K562 (cell line): ENCODE measurements at regions not wholly inside any gene's neighbourhood (a gene's known extent, or its start where the extent isn't known, plus 50 kb on each side); places are given as distances from the start of the nearest gene placed in this dataset.

Experiments used
- ATAC-seq: fragments of 200-7000 bp; cut with Tn5 transposase; 3 replicates; pipeline ENCODE4 v1.9.1; 2020; ENCODE audit warnings: moderate library complexity
- BruUV-seq: library from RNA; stranded (reverse); fragments of 400-500 nt; replicated peaks from 2 replicates; lab custom pipeline; 2021; lab: Mats Ljungman, UMichigan
- CTCF ChIA-PET: fragments of 300-600 bp; formaldehyde crosslinking; extraction: SDS; loops from one replicate; lab custom pipeline; 2021; ENCODE audit warnings: low intra/inter-chr PET ratio; lab: Yijun Ruan, JAX
- POLR2A ChIA-PET: fragments of 300-600, 350-650 bp; sonication (Branson Sonifier 250); formaldehyde crosslinking; extraction: SDS; loops from one replicate; lab custom pipeline; 2021; ENCODE audit warnings: antibody characterized with exemption, inconsistent platforms; lab: Yijun Ruan, JAX
- DNase-seq, 4 experiments: peaks; one replicate each; pipeline versions ENCODE4 v3.0.0 to v3.0.0-alpha.2; 2011 to 2018; ENCODE audit warnings: low spot score in 3 of 4, mixed read lengths in 3 of 4; ENCODE audit errors: extremely low read depth in 1 of 4
- FAIRE-seq: peaks from 2 replicates; lab custom pipeline; 2011; peaks lifted over from hg19 to GRCh38; lab: Jason Lieb, UNC
- H2AFZ ChIP-seq: 2 replicates; pipeline ENCODE4 v1.6.0; 2011; ENCODE audit warnings: low read depth, low read length, control low read depth, inconsistent platforms
- H3K27ac ChIP-seq: fragments of 200-600 bp; 3 replicates; pipeline ENCODE4 v1.8.0; 2011; ENCODE audit warnings: low read depth, mild to moderate bottlenecking, control low read depth, inconsistent platforms, low read length, moderate library complexity, mixed read lengths; ENCODE audit errors: extremely low read depth
- H3K27me3 ChIP-seq, 2 experiments: fragments of 300-600 bp in 1 of 2; 2 replicates in 1 of 2; 3 replicates in 1 of 2; pipeline versions ENCODE4 v1.6.0 to v1.8.0; 2011; ENCODE audit warnings: inconsistent platforms in 2 of 2, low read length in 2 of 2, mild to moderate bottlenecking in 1 of 2, mixed read lengths in 1 of 2, moderate library complexity in 1 of 2; ENCODE audit not compliant: control insufficient read depth in 2 of 2, insufficient read depth in 2 of 2
- H3K36me3 ChIP-seq: fragments of 300-600 bp; 3 replicates; pipeline ENCODE4 v1.8.0; 2011; ENCODE audit warnings: mild to moderate bottlenecking, low read length, inconsistent platforms; ENCODE audit not compliant: control insufficient read depth, insufficient read depth
- H3K4me1 ChIP-seq, 2 experiments: fragments of 200-600 bp in 1 of 2; replicated peaks in 1 of 2; 2 replicates in 1 of 2; 3 replicates in 1 of 2; pipeline versions ENCODE4 v1.5.1 to v1.8.0; 2011; ENCODE audit warnings: inconsistent platforms in 2 of 2, low read length in 2 of 2, mild to moderate bottlenecking in 1 of 2, mixed read lengths in 1 of 2, moderate library complexity in 1 of 2; ENCODE audit not compliant: control insufficient read depth in 2 of 2, insufficient read depth in 2 of 2
- H3K4me2 ChIP-seq: 2 replicates; pipeline ENCODE4 v1.6.1; 2011; ENCODE audit warnings: low read length, control low read depth, inconsistent platforms, mixed read lengths; ENCODE audit not compliant: insufficient read depth
- H3K4me3 ChIP-seq: fragments of 200-600 bp; sonication (generic), shearing (Covaris generic); 2 replicates; pipeline ENCODE4 v1.5.1; 2016; ENCODE audit warnings: control low read depth, inconsistent platforms
- H3K79me2 ChIP-seq: fragments of 200-600 bp; 3 replicates; pipeline ENCODE4 v1.8.0; 2011; ENCODE audit warnings: low read length, inconsistent platforms; ENCODE audit not compliant: control insufficient read depth, insufficient read depth
- H3K9ac ChIP-seq, 2 experiments: 2 replicates each; pipeline versions ENCODE4 v1.6.0 to v1.6.1; 2011; ENCODE audit warnings: low read depth in 2 of 2, low read length in 2 of 2, control low read depth in 1 of 2, inconsistent platforms in 1 of 2, mild to moderate bottlenecking in 1 of 2, mixed read lengths in 1 of 2; ENCODE audit not compliant: insufficient read depth in 1 of 2
- H3K9me1 ChIP-seq: one replicate; pipeline ENCODE4 v1.6.0; 2011; ENCODE audit warnings: inconsistent platforms, mild to moderate bottlenecking, low read length, moderate library complexity; ENCODE audit not compliant: control insufficient read depth, insufficient read depth
- H3K9me3 ChIP-seq: replicated peaks from 2 replicates; pipeline ENCODE4 v1.5.1; 2011; ENCODE audit warnings: low read depth, low read length, inconsistent platforms; ENCODE audit not compliant: control insufficient read depth, insufficient read depth
- H4K20me1 ChIP-seq: replicated peaks from 2 replicates; pipeline ENCODE4 v1.6.1; 2011; ENCODE audit warnings: low read length, inconsistent platforms, mixed read lengths; ENCODE audit not compliant: control insufficient read depth, insufficient read depth
- SIRT6 ChIP-seq: IDR thresholded peaks from one replicate; pipeline ENCODE4 v1.6.1; 2012; ENCODE audit warnings: low read depth, mild to moderate bottlenecking, control low read depth, inconsistent platforms, low read length, moderate library complexity
- SNRNP70 ChIP-seq: fragments of 200-400 bp; formaldehyde crosslinking; optimal IDR thresholded peaks from 2 replicates; pipeline ENCODE3; 2017; ENCODE audit warnings: low read depth, low read length
- ZFX ChIP-seq: sonication (generic); formaldehyde crosslinking; IDR thresholded peaks from 2 replicates; pipeline ENCODE4 v1.8.0; 2022; ENCODE audit warnings: mild to moderate bottlenecking, missing genetic modification reagents, moderate library complexity
- ZNF3 ChIP-seq: fragments of 250-450 bp; sonication (Bioruptor Pico); IDR thresholded peaks from 2 replicates; pipeline ENCODE4 v1.5.0; 2021; ENCODE audit warnings: mild to moderate bottlenecking, moderate library complexity
- ZNF445 ChIP-seq: fragments of 250-450 bp; sonication (Bioruptor Pico); IDR thresholded peaks from 2 replicates; pipeline ENCODE4 v1.4.0; 2020; ENCODE audit warnings: low read depth, mild to moderate bottlenecking, moderate library complexity
- ZNF561 ChIP-seq: fragments of 450-650 bp; formaldehyde crosslinking; conservative IDR thresholded peaks from 2 replicates; pipeline ENCODE4 v1.4.0; 2020; ENCODE audit warnings: mild to moderate bottlenecking, moderate library complexity
- ZZZ3 ChIP-seq: fragments of 450-650 bp; IDR thresholded peaks from 2 replicates; pipeline ENCODE4 v1.6.1; 2016; ENCODE audit warnings: antibody characterized with exemption, mild to moderate bottlenecking, moderate library complexity
- WGBS: fragments of 100-300 bp; shearing (Covaris generic); methylation state at CpG from one replicate; pipeline ENCODE4 v1.1.6; 2016; ENCODE audit warnings: low coverage, mixed read lengths; ENCODE audit not compliant: insufficient coverage; ENCODE audit errors: missing lambda C conversion rate; 5-methylcytosine and 5-hydroxymethylcytosine counted together
- in situ Hi-C: fragments of 300-500 bp; cut with MboI; formaldehyde crosslinking; loops from 4 replicates; pipeline ENCODE4 v1.15.0; 2018; ENCODE audit warnings: inconsistent platforms, mixed read lengths
- intact Hi-C: fragments of 100-400 bp; cut with micrococcal nuclease; formaldehyde crosslinking; loops from 2 replicates; pipeline ENCODE4 v1.14.2; 2022
- TF ChIP-seq, protein P1 (sequence below): fragments of 250-450 bp; sonication (Bioruptor Pico); IDR thresholded peaks from 2 replicates; pipeline ENCODE4 v1.5.0; 2021; ENCODE audit warnings: mild to moderate bottlenecking, moderate library complexity
- TF ChIP-seq, protein P2 (sequence below): fragments of 200-600 bp; sonication (generic); IDR thresholded peaks from one replicate; pipeline ENCODE4 v1.6.1; 2012; ENCODE audit warnings: mild to moderate bottlenecking, low read depth, low read length, inconsistent platforms

DNA sequence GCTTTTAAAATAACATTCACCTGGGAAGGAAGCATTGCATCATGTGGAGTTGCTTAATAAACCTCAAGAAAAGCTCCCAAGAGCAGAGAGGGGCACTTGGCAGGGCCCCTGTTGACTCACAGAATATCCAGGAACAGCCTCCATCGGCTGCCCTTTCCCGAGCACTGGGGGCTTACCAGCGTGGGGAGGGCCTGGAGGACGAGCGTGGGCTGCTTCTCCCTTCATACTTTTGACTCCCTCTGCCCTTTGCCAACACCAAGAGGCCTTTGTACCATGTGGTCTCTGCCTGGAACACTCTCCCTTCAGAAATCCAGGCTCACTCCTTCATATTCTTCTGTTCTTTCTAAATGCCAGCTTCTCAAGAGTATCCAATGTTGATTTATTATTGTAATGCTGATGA is 492.1 kb upstream of the TMEM132C start:
- no peak for ATAC-seq
- ChIA-PET CTCF (no interaction called here), POLR2A (no interaction called here)
- Histone ChIP-seq H3K4me1 (no peaks in the 10 kb centered on the region), H3K9me1 (no peaks in the 10 kb centered on the region), H3K27me3 (no peaks in the 10 kb centered on the region), H3K4me2 (no peak overlapping the region), H3K79me2 (no peaks in the 10 kb centered on the region), H3K9me3 (no peaks in the 10 kb centered on the region; the same call in 1 of the 2 replicates), H3K9ac (no peak overlapping the region), H3K4me3 (no peak overlapping the region), H4K20me1 (no peaks in the 10 kb centered on the region), H3K27ac (no peak overlapping the region), H3K36me3 (no peaks in the 10 kb centered on the region), H2AFZ (no peak overlapping the region)
- FAIRE-seq = no peak
- in situ Hi-C loops = no loop called here
- no peak for DNase-seq
- BruUV-seq = no TSS peak
- intact Hi-C loops = no loop called here
- WGBS = 2% methylated on average over 5 of the region's 5 CpGs
- TF ChIP-seq SIRT6 = no peak
- no peak for TF ChIP-seq ZFX
- TF ChIP-seq, protein P1, sequence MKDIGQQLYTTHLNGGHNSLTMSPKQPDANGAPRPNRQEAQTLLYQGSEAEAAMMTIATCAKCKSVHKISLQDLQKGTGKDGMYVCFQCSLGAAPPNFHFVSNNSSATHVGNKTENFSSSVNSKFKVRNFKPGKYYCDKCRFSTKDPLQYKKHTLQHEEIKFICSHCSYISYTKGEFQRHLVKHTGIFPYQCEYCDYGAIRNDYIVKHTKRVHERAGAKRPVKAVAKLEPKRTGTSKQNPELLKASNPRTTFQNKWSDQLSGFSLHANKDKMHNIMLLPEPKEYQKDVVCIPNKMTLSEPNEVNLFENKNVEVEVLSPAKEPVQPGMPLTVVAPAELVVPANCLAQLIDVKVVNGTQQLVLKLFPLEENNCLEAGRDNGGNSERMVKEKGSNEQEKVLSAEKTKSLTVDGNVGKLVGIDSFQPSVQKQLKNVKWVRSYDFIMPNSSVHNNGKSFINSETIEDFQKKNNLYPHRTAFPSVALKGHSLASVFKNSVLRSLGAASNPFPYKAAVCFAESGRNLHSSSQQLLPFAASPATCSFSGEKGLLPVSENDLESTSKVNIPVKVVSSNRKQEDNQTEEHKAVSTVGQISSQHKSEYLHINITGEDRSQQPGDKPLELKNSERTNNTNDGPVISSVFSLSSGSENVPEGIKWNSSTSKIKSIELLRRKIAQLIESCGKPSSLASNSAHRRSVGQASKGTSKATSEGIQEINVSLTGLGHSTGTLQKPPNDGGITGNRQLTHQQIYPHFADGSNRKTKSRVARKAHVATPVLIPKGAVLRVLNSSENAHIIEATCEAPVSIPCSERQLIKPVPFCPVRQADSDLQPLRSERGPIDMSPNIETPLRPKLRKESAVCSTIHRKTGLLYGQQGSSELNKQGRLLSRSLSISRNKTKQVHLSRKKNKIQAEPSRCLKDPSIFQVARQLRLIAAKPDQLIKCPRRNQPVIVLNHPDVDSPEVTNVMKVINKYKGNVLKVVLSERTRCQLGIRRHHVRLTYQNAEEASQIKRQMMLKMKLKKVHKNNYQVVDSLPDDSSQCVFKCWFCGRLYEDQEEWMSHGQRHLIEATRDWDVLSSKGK (CRISPR knock-in tag) = no peak
- TF ChIP-seq ZNF561 (CRISPR knock-in tag) = no peak
- no peak for TF ChIP-seq ZZZ3
- TF ChIP-seq ZNF3 (CRISPR knock-in tag) = no peak
- TF ChIP-seq SNRNP70 = no peak
- TF ChIP-seq, protein P2, sequence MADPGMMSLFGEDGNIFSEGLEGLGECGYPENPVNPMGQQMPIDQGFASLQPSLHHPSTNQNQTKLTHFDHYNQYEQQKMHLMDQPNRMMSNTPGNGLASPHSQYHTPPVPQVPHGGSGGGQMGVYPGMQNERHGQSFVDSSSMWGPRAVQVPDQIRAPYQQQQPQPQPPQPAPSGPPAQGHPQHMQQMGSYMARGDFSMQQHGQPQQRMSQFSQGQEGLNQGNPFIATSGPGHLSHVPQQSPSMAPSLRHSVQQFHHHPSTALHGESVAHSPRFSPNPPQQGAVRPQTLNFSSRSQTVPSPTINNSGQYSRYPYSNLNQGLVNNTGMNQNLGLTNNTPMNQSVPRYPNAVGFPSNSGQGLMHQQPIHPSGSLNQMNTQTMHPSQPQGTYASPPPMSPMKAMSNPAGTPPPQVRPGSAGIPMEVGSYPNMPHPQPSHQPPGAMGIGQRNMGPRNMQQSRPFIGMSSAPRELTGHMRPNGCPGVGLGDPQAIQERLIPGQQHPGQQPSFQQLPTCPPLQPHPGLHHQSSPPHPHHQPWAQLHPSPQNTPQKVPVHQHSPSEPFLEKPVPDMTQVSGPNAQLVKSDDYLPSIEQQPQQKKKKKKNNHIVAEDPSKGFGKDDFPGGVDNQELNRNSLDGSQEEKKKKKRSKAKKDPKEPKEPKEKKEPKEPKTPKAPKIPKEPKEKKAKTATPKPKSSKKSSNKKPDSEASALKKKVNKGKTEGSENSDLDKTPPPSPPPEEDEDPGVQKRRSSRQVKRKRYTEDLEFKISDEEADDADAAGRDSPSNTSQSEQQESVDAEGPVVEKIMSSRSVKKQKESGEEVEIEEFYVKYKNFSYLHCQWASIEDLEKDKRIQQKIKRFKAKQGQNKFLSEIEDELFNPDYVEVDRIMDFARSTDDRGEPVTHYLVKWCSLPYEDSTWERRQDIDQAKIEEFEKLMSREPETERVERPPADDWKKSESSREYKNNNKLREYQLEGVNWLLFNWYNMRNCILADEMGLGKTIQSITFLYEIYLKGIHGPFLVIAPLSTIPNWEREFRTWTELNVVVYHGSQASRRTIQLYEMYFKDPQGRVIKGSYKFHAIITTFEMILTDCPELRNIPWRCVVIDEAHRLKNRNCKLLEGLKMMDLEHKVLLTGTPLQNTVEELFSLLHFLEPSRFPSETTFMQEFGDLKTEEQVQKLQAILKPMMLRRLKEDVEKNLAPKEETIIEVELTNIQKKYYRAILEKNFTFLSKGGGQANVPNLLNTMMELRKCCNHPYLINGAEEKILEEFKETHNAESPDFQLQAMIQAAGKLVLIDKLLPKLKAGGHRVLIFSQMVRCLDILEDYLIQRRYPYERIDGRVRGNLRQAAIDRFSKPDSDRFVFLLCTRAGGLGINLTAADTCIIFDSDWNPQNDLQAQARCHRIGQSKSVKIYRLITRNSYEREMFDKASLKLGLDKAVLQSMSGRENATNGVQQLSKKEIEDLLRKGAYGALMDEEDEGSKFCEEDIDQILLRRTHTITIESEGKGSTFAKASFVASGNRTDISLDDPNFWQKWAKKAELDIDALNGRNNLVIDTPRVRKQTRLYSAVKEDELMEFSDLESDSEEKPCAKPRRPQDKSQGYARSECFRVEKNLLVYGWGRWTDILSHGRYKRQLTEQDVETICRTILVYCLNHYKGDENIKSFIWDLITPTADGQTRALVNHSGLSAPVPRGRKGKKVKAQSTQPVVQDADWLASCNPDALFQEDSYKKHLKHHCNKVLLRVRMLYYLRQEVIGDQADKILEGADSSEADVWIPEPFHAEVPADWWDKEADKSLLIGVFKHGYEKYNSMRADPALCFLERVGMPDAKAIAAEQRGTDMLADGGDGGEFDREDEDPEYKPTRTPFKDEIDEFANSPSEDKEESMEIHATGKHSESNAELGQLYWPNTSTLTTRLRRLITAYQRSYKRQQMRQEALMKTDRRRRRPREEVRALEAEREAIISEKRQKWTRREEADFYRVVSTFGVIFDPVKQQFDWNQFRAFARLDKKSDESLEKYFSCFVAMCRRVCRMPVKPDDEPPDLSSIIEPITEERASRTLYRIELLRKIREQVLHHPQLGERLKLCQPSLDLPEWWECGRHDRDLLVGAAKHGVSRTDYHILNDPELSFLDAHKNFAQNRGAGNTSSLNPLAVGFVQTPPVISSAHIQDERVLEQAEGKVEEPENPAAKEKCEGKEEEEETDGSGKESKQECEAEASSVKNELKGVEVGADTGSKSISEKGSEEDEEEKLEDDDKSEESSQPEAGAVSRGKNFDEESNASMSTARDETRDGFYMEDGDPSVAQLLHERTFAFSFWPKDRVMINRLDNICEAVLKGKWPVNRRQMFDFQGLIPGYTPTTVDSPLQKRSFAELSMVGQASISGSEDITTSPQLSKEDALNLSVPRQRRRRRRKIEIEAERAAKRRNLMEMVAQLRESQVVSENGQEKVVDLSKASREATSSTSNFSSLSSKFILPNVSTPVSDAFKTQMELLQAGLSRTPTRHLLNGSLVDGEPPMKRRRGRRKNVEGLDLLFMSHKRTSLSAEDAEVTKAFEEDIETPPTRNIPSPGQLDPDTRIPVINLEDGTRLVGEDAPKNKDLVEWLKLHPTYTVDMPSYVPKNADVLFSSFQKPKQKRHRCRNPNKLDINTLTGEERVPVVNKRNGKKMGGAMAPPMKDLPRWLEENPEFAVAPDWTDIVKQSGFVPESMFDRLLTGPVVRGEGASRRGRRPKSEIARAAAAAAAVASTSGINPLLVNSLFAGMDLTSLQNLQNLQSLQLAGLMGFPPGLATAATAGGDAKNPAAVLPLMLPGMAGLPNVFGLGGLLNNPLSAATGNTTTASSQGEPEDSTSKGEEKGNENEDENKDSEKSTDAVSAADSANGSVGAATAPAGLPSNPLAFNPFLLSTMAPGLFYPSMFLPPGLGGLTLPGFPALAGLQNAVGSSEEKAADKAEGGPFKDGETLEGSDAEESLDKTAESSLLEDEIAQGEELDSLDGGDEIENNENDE = no peak
- no peak for TF ChIP-seq ZNF445 (CRISPR knock-in tag)
